GM21390 (cell line): ENCODE measurements at regions not wholly inside any gene's neighbourhood (a gene's known extent, or its start where the extent isn't known, plus 50 kb on each side); places are given as distances from the start of the nearest gene placed in this dataset.
"Not testable (repeated sequence)": the region's sequence is repeated elsewhere in the genome, so short reads cannot be mapped to it uniquely, and the experiment has no call there.

Source experiments
- ATAC-seq: cut with Tn5 transposase; IDR thresholded peaks from one replicate; pipeline ENCODE4 v1.9.1; 2021; ENCODE audit not compliant: unreplicated experiment

GRCh38 chr5:23718564-23718963 is 211.2 kb downstream of the PRDM9 start:
- ATAC-seq, result no peak

GRCh38 chr5:23721336-23721735 is 213.9 kb downstream of the PRDM9 start:
- peak; percentile 42 for ATAC-seq

GRCh38 chr5:23727271-23727670 is 219.9 kb downstream of the PRDM9 start:
- no peak for ATAC-seq

DNA sequence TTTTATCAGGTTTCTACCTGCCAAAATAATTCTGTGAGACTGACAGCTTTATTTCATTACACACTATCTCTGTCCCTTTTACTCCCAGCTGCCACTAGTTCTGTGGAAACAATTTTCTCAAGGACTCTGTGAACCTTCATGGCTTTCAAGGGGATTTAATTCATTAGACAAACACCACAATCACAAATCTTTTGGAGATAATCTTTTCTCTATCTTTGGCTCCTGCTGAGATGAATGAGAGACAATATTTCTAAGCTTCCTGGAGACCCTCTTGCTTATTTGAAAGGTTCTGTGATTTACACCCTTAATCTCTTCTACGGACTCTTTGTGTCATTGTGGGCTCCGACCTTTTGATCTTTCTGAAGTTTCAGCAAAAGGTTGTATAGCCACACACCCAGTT is 222.6 kb downstream of the PRDM9 start:
- no peak for ATAC-seq

- ATAC-seq, result no peak
Observed at GRCh38 chr5:23740029-23740428, 232.6 kb downstream of the PRDM9 start.

DNA sequence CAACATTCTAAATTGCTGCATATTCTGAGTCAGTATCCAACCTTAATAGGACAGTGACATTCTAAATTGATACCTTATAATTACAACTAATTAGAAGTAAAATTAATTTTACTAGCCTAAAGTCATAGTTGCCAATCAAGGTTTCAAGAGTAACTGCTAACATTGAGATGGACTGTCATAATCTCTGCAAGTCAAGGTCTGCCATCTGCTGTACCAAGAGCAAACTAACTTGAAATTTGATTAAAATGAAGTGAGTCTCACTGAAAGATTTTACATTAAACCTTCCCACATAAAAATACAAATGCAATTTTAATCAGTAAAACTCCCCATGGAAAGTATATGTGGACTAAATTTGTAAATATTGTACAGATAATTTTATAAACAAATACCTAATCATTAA is 235.3 kb downstream of the PRDM9 start:
- no peak for ATAC-seq

DNA sequence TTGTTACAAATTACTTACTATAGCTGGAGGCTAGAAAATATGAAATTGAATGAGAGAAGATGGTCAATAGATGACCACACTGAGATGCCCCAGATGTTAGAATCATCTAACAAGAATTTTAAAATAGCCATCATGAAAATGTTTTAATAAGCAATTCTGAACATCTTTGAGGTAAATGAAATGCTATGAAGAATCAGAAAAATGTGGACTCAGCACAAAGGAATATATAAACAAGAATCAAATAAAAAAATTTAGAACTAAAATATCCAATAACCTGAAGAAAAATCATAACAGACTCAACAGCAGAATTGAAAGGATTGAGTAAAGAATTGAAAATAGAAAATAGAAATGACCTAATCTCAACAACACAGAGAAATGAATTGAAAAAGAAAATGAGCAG is 248.5 kb downstream of the PRDM9 start:
- ATAC-seq, result no peak

DNA sequence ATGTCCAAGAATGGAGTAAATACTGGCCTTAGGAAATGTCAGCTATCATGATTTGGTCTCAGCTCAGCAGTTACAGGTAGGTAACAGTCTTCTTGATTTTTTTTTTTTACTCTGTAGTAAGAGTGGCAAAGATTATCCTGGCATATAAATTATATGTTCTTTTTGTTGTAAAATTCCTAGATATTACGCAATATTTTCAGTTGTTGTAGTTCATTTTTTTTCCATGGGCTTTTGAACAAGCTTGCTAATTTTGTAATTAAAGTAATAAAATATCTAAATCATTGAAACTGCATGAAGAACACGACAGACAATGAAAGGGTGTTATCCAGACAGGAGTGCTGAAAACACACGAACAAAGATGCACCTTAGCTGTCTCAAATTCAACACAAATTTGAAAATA is 249.4 kb downstream of the PRDM9 start:
- no peak for ATAC-seq

GRCh38 chr5:23763170-23763569 is 255.8 kb downstream of the PRDM9 start:
- no peak for ATAC-seq

GRCh38 chr5:23776684-23777083 is 269.3 kb downstream of the PRDM9 start:
- no peak for ATAC-seq

DNA sequence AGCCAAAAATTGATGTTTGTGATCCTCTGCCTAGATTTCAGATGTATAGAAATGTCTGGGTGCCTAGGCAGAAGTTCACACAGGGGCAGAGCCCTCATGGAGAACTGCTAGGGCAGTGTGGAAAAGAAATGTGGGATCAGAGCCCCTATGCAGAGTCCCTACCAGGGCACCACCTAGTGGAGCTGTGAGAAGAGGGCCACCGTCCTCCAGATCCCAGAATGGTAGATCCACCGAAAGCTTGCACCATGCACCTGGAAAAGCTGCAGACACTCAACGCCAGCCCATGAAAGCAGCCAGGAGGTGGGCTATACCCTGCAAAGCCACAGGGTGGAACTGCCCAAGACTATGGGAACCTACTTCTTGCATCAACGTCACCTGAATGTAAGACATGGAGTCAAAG is 292.9 kb downstream of the PRDM9 start:
- ATAC-seq, result not testable (repeated sequence)

DNA sequence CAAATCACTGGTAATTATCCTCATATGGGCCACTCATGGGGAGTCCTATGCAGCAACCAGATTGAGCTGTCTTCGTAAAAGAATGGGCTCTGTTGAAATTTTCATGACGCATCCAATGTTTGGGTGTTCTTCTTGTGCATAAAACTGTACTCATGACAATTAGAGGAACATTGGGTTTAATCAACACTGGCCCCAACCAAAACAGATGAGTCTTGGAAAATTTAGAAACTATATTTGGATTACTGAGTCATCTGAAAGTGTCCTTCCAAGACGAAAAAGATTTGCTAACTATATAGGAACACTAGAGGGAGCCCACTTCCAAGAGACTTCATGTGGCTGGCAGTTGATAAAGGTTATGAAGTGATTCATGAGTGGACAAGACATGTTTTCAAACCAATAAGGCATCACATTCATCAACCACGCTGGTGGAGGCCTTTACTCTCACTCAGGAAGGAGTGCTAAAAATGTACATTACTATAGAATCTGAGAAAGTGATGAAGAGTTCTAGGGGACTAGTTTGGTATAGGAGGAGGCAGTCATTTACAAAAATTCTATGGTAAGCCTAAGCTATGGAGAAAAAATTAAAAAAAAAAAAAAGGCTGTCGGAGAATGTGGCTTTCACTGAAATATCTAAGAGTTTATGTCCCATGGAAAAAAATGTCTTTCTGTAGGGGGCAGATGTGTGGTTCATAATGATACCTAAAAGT is 313.5 kb downstream of the PRDM9 start:
- ATAC-seq, result no peak

GRCh38 chr5:23823521-23823920 is 316.1 kb downstream of the PRDM9 start:
- no peak for ATAC-seq

- no peak for ATAC-seq
Observed at GRCh38 chr5:23825196-23825595, 317.8 kb downstream of the PRDM9 start.

GRCh38 chr5:23840083-23840482 is 332.7 kb downstream of the PRDM9 start:
- ATAC-seq, result no peak

- no peak for ATAC-seq
Observed at GRCh38 chr5:23864786-23865185, 357.4 kb downstream of the PRDM9 start.

- ATAC-seq, result no peak
Observed at GRCh38 chr5:23877847-23878246, 370.4 kb downstream of the PRDM9 start.

DNA sequence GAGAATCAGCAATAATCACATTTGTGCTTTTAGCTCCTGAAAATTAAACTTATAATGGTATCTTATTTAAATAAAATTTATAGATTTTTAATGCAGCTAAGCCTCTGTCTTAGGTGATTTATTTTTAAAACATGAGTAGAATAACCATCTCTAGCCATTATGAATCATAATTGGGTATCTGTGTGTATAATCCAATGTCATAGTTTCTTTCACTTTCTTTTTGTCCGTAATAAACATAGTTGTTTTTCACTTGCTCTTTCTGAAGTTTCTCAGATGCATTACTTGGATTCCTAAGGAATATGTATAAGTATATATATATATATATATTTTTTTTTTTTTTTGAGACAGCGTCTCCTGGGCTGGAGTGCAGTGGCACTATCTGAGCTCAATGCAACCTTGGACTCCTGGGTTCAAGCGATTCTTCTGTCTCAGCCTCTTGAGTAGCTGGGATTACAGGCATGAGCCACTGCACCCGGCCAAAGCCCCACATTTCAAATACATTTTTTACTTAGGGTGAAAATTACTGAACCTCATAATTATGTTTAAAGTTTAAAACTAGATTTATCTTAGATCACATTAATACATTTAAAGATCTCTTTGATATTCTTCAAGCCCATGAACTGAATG is 377.1 kb downstream of the PRDM9 start:
- no peak for ATAC-seq

DNA sequence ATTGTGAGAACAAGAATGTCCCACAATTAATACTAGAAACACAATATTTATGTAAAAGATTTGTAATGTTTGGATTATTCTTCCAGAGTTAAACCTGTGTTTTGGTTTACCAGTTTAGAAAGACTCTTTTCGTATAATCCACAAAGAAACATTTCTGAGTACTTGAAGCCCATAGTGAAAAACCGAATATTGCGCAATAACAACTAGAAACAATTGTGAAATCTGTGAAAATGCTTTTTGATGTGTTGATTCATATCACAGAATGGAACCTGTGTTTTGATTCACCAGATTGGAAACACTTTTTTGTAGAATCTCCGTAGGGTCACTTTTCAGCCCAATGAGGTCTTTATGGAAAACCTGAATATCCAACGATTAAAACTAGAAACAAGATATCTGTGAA is 386.2 kb downstream of the PRDM9 start:
- no peak for ATAC-seq

DNA sequence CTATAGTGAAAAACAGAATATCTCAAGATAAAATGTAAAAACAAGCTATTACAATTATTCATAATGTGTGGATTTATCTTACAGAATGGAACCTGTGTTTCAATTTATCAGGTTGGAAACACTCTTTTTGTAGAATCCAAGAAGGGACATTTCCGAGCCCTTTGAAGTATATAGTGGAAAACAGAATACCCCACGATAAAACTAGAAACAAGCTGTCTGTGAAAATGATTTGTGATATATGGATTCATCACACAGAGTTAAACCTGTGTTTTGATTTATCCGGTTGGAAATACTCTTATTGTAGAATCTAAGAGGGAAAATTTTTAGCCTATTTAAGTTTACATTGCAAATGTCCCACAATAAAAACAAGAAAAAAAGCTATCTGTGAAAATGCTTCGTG is 388.2 kb downstream of the PRDM9 start:
- ATAC-seq, result no peak

DNA sequence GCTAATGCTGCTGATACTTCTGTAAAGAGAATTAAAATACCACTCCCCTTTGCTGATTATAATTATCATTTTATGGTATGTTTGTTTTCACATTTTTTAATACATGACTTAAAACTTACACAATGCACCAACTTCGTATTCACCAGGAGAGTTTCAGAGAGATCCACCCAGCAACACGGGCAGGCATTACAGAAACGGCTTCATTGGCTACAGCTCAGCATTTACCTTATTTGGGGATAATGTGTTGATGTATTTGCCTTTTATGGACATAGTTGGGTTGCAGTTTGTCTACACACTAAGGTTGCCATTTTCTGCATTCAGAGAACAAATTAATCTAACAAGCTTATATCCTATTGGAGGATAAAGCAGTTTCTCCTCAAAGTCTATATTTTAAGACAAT is 423.6 kb downstream of the PRDM9 start:
- no peak for ATAC-seq

DNA sequence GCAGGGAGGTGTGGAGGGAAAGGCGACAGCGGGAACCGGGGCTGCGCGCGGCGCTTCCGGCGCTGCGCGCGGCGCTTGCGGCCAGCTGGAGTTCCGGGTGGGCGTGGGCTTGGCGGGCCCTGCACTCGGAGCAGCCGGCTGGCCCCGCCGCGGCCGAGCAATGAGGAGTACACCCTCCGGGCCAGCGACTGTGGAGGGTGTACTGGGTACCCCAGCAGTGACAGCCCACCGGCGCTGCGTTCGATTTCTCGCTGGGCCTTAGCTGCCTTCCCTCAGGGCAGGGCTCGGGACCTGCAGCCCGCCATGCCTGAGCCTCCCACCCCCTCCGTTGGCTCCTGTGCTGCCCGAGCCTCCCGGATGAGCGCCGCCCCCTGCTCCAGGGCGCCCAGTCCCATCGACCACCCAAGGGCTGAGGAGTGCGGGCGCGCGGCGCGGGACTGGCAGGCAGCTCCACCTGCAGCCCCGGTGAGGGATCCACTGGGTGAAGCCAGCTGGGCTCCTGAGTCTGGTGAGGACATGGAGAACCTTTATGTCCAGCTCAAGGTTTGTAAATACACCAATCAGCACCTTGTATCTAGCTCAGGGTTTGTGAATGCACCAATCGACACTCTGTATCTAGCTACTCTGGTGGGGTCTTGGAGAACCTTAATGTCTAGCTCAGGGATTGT is 444.0 kb downstream of the PRDM9 start:
- not testable (repeated sequence) for ATAC-seq
